Ovary (tissue), 7 donors: ENCODE measurements at regions not wholly inside any gene's neighbourhood (a gene's known extent, or its start where the extent isn't known, plus 50 kb on each side); places are given as distances from the start of the nearest gene placed in this dataset.

ENCODE experiments used
- DNase-seq, 5 donors: peaks; one replicate each; pipeline ENCODE4 v3.0.0-alpha.2; 2019 to 2020
- H3K27ac ChIP-seq, 2 donors: fragments of 200-600 bp; one replicate each; pipeline versions ENCODE4 v1.5.1 to v1.8.0; 2019 to 2022
- H3K27me3 ChIP-seq: fragments of 200-600 bp; one replicate; pipeline ENCODE4 v1.8.0; 2022
- H3K36me3 ChIP-seq: fragments of 200-600 bp; sonication (generic); one replicate; pipeline ENCODE4 v1.5.1; 2019
- H3K4me1 ChIP-seq: one replicate; pipeline ENCODE4 v1.8.1; 2013; ENCODE audit warnings: mild to moderate bottlenecking, moderate library complexity; ENCODE audit not compliant: insufficient read depth
- H3K4me3 ChIP-seq: fragments of 200-600 bp; sonication (generic); one replicate; pipeline ENCODE4 v1.5.1; 2017
- H3K9me3 ChIP-seq, 2 donors: fragments of 200-600 bp in 1 of 2; sonication (generic) in 1 of 2; one replicate each; pipeline versions ENCODE4 v1.5.1 to v1.8.1; 2013 to 2019; ENCODE audit warnings: mild to moderate bottlenecking in 1 of 2, moderate library complexity in 1 of 2
- CTCF ChIP-seq, 3 donors: fragments of 450-650 bp in 2 of 3; fragments of 200-600 bp in 1 of 3; IDR thresholded peaks; one replicate each; pipeline versions ENCODE4 v1.5.1 to v1.8.0; 2016 to 2022; ENCODE audit warnings: antibody characterized with exemption in 3 of 3, mild to moderate bottlenecking in 1 of 3
- EP300 ChIP-seq: sonication (generic); formaldehyde crosslinking; IDR thresholded peaks from one replicate; pipeline ENCODE4 v1.6.1; 2017; ENCODE audit warnings: antibody characterized with exemption
- POLR2A ChIP-seq: fragments of 450-650 bp; IDR thresholded peaks from one replicate; pipeline ENCODE4 v1.6.1; 2017; ENCODE audit warnings: antibody characterized with exemption, mild to moderate bottlenecking, moderate library complexity
- WGBS, 3 donors: extraction: QIAGEN DNeasy Blood & Tissue Kit in 1 of 3; methylation state at CpG; one replicate each; pipeline versions ENCODE4 v1.1.5 to v1.1.7; 2013 to 2017; 5-methylcytosine and 5-hydroxymethylcytosine counted together
- intact Hi-C, 4 donors: fragments of 100-400 bp; cut with DNase I; formaldehyde crosslinking; loops; one replicate each; pipeline versions ENCODE4 v1.11.0 to v1.15.1; 2022 to 2023
- donor health status: DM: no; HTN: no; CAD: no; lungs with moderate emphysema.
- donor health status: DM: no; HTN: no; CAD: no.
- donor health status: Bipolar disorder and iron deficiency.
- donor health status: DM: no; HTN: no; CAD: no.
- donor health status: DM: yes; HTN: yes; CAD: no.

DNA sequence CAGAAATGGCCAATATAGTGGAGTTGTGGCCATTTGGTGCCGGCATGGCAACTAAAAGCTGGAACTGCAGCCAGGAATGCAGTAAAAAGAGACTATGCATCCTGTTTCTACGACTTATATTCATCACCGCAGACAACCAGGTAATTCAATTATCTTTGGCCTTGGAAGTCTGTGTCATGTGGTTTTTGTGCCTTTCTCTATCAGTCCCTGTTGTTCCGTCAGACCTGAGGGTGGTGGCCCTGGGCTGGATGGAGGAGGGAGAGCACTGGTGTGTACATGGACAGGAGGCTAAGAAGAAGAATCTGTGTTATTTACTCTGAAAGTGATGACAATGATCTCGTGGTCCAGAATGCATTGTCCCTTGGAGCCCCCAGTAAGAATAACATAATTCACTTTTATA lies 852.6 kb downstream of the VRK1 start:
- Histone ChIP-seq H3K27ac (no peak overlapping the region), H3K27me3 (no peaks in the 10 kb centered on the region), H3K4me3 (no peak overlapping the region), H3K4me1 (no peaks in the 10 kb centered on the region), H3K9me3 (no peaks in the 10 kb centered on the region), H3K36me3 (no peaks in the 10 kb centered on the region)
- no peak for TF ChIP-seq CTCF (IDR thresholded peaks at IDR 0.05)
- no peak for TF ChIP-seq POLR2A
- TF ChIP-seq EP300, result no peak
- WGBS, 3 donors, result 33 to 42% (median 38%) methylated on average over 5 of the region's 5 CpGs
- DNase-seq, result no peak
- intact Hi-C loops, result no loop called here

- TF ChIP-seq POLR2A, result no peak
- no peak for TF ChIP-seq CTCF (IDR thresholded peaks at IDR 0.05)
- no peak for TF ChIP-seq EP300
- Histone ChIP-seq H3K27ac (no peak overlapping the region), H3K9me3 (no peaks in the 10 kb centered on the region), H3K4me1 (no peaks in the 10 kb centered on the region), H3K36me3 (no peaks in the 10 kb centered on the region), H3K4me3 (no peak overlapping the region), H3K27me3 (no peaks in the 10 kb centered on the region)
- no peak for DNase-seq
- intact Hi-C loops, result no loop called here
- 33 to 44% (median 37%) methylated on average over 5 of the region's 5 CpGs for WGBS, 3 donors
Observed at GRCh38 chr14:97655169-97655948, 858.2 kb downstream of the VRK1 start.

DNA sequence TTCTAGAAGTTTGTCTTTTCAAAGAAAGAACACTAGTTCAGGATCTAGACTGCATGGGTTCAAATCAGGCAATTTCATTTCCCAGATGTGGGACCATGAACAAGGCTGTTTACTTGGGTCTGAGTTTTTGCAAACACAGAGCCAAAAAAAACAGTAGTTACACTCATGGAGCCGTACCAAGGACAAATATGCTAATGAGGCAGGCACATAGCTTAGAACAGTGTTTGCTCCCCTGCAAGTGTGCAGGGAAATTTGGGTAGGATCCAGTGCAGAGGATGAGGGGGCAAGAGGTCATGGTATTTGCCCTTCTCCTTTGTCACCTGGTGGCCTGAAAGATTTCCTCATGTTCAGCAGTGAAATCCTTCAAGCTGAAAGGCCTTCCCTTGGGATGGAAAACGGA lies 860.4 kb downstream of the VRK1 start:
- H3K4me1 ChIP-seq, result no peaks in the 10 kb centered on the region
- intact Hi-C loops, result no loop called here
- no peaks in the 10 kb centered on the region for H3K27me3 ChIP-seq
- no peak for DNase-seq
- H3K9me3 ChIP-seq, result no peaks in the 10 kb centered on the region
- no peak overlapping the region for H3K27ac ChIP-seq
- no peaks in the 10 kb centered on the region for H3K36me3 ChIP-seq
- WGBS, 3 donors, result 25 to 51% (median 36%) methylated on average over 2 of the region's 2 CpGs
- TF ChIP-seq CTCF (IDR thresholded peaks at IDR 0.05), result no peak
- no peak for TF ChIP-seq EP300
- no peak for TF ChIP-seq POLR2A
- H3K4me3 ChIP-seq, result no peak overlapping the region

DNA sequence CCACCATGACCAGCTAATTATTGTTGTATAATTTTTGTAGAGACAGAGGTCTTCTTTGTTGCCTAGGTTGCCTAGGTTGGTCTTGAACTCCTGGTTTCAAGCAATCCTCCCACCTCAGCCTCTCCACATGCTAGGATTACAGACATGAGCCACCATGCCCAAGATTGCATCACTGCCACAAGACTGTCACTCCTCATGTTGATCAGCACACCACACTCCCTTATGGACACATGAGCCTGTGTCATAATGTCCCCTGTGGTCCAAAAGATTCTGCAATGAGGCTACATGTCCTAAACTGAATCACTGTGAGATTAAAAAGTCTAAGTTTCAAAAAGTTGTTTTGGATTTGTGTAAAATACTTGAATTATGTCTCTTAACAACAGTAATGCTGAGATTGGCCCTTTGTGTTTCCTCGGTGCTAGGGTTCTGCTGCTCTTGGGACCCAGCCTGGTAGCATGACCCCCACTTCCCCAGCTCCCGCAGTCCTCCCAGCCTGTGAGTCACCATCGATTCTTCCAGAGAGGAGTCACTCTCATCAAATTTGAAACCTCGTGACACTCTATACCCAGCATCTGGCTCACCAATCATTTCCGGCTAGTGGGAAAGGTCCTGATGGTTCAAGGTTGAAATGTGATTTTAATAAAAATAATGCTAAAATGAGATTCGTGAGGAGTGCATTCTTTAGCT lies 890.9 kb downstream of the VRK1 start:
- Histone ChIP-seq H3K4me1 (no peaks in the 10 kb centered on the region), H3K36me3 (no peaks in the 10 kb centered on the region), H3K9me3 (no peaks in the 10 kb centered on the region), H3K27me3 (no peaks in the 10 kb centered on the region), H3K27ac (no peak overlapping the region), H3K4me3 (no peak overlapping the region)
- intact Hi-C loops, result no loop called here
- 9 to 29% (median 9%) methylated on average over 6 of the region's 6 CpGs for WGBS, 3 donors
- DNase-seq, result no peak
- TF ChIP-seq CTCF (IDR thresholded peaks at IDR 0.05), result no peak
- TF ChIP-seq EP300, result no peak
- TF ChIP-seq POLR2A, result no peak
